ENCODE measurements at regions not wholly inside any gene's neighbourhood (a gene's known extent, or its start where the extent isn't known, plus 50 kb on each side); places are given as distances from the start of the nearest gene placed in this dataset.

- TF ChIP-seq CTCF (IDR thresholded peaks at IDR 0.05) (no peak), ZFX (IDR thresholded peaks at IDR 0.05; ENCODE audit: borderline replicate concordance) (no peak)
These were observed 101.1 kb downstream of the FOXL1 start for GRCh38 chr16:86679490-86679889.

Measured in 22Rv1 (cell line).